Activated CD4-positive, alpha-beta memory T cell treated with anti-CD3 and anti-CD28 coated beads, Interleukin-2, amount 10 ng/mL, durations not matched to agents 7 days and 5 days (primary cell): ENCODE measurements at regions not wholly inside any gene's neighbourhood (a gene's known extent, or its start where the extent isn't known, plus 50 kb on each side); places are given as distances from the start of the nearest gene placed in this dataset.
A peak's percentile ranks its signal among the peaks of the same experiment; 100 is the strongest.
"Not testable (repeated sequence)": the region's sequence is repeated elsewhere in the genome, so short reads cannot be mapped to it uniquely, and the experiment has no call there.

Experiments
- CTCF ChIA-PET: fragments of 350-600 bp; sonication (Branson Sonifier 250); formaldehyde crosslinking; loops from one replicate; lab custom pipeline; 2021; ENCODE audit warnings: antibody characterized with exemption, inconsistent platforms; lab: Charles Lee
- POLR2A ChIA-PET: fragments of 350-600 bp; sonication (Branson Sonifier 250); formaldehyde crosslinking; loops from one replicate; lab custom pipeline; 2021; ENCODE audit warnings: antibody characterized with exemption; lab: Charles Lee
- DNase-seq: peaks from one replicate; pipeline ENCODE4 v3.0.0-alpha.2; 2020
- H3K27ac Mint-ChIP-seq: one replicate; pipeline ENCODE4 v1.8.0; 2021; ENCODE audit warnings: mild to moderate bottlenecking, mixed read lengths
- H3K27me3 Mint-ChIP-seq: one replicate; pipeline ENCODE4 v1.8.0; 2021; ENCODE audit warnings: mixed read lengths
- H3K36me3 Mint-ChIP-seq: one replicate; pipeline ENCODE4 v1.8.0; 2021; ENCODE audit warnings: low read depth, mixed read lengths
- H3K4me1 Mint-ChIP-seq: one replicate; pipeline ENCODE4 v1.8.0; 2021; ENCODE audit warnings: mixed read lengths
- H3K4me3 Mint-ChIP-seq: one replicate; pipeline ENCODE4 v1.8.0; 2021; ENCODE audit warnings: mild to moderate bottlenecking, mixed read lengths
- H3K9me3 Mint-ChIP-seq: one replicate; pipeline ENCODE4 v1.8.0; 2021; ENCODE audit warnings: mixed read lengths

- H3K4me3 Mint-ChIP-seq, H3K27me3 Mint-ChIP-seq, H3K36me3 Mint-ChIP-seq, H3K27ac Mint-ChIP-seq, H3K9me3 Mint-ChIP-seq, POLR2A ChIA-PET: not testable (repeated sequence)
- H3K4me1 Mint-ChIP-seq = peaks cover 14% of the 10 kb centered on the region
- DNase-seq = peak; percentile 38
- CTCF ChIA-PET = interaction anchor here (3.3 kb wide), 1 partner anchor 319 kb away, joined by 17 read pairs; no protein-coding TSS in a partner anchor
These were observed 85.4 kb upstream of the DRD5 start for GRCh38 chr4:9695994-9696393.

GRCh38 chr4:9696561-9696960 lies 84.9 kb upstream of the DRD5 start:
- peaks cover 12% of the 10 kb centered on the region for H3K4me1 Mint-ChIP-seq
- H3K27ac Mint-ChIP-seq, H3K4me3 Mint-ChIP-seq, POLR2A ChIA-PET, H3K27me3 Mint-ChIP-seq, H3K36me3 Mint-ChIP-seq, DNase-seq, H3K9me3 Mint-ChIP-seq: not testable (repeated sequence)
- CTCF ChIA-PET = interaction anchor here (3.3 kb wide), 1 partner anchor 319 kb away, joined by 17 read pairs; no protein-coding TSS in a partner anchor

- H3K36me3 Mint-ChIP-seq, H3K27me3 Mint-ChIP-seq, H3K4me3 Mint-ChIP-seq, DNase-seq, H3K27ac Mint-ChIP-seq, H3K9me3 Mint-ChIP-seq, POLR2A ChIA-PET: not testable (repeated sequence)
- peaks cover 23% of the 10 kb centered on the region for H3K4me1 Mint-ChIP-seq
- CTCF ChIA-PET = interaction anchor here (0.7 to 6.1 kb wide), 3 partner anchors 10 to 313 kb away, joined by 4 to 91 read pairs (median 48); no protein-coding TSS in a partner anchor
These were observed 79.4 kb upstream of the DRD5 start for GRCh38 chr4:9702019-9702418.

- DNase-seq, H3K4me3 Mint-ChIP-seq, H3K27ac Mint-ChIP-seq, H3K27me3 Mint-ChIP-seq, H3K9me3 Mint-ChIP-seq, H3K36me3 Mint-ChIP-seq: not testable (repeated sequence)
- POLR2A ChIA-PET = interaction anchor here (1.3 kb wide), 1 partner anchor 312 kb away, joined by 6 read pairs; no protein-coding TSS in a partner anchor
- CTCF ChIA-PET = interaction anchor here (0.7 to 6.1 kb wide), 13 partner anchors 9 to 393 kb away, joined by 3 to 91 read pairs (median 5); no protein-coding TSS in a partner anchor
- peaks cover 23% of the 10 kb centered on the region for H3K4me1 Mint-ChIP-seq
These were observed 78.7 kb upstream of the DRD5 start for GRCh38 chr4:9702696-9703095.

- no peak overlapping the region for H3K27ac Mint-ChIP-seq
- DNase-seq = peak; percentile 80
- CTCF ChIA-PET = interaction anchor here (0.6 to 6.1 kb wide), 17 partner anchors 9 to 392 kb away, joined by 3 to 91 read pairs (median 4); no protein-coding TSS in a partner anchor
- no peaks in the 10 kb centered on the region for H3K9me3 Mint-ChIP-seq
- no peak overlapping the region for H3K4me3 Mint-ChIP-seq
- H3K27me3 Mint-ChIP-seq = no peaks in the 10 kb centered on the region
- no peaks in the 10 kb centered on the region for H3K36me3 Mint-ChIP-seq
- peaks cover 23% of the 10 kb centered on the region for H3K4me1 Mint-ChIP-seq
- POLR2A ChIA-PET = interaction anchor here (1.2 to 1.3 kb wide), 2 partner anchors 12 to 311 kb away, joined by 3 to 6 read pairs; no protein-coding TSS in a partner anchor
These were observed 78.0 kb upstream of the DRD5 start for GRCh38 chr4:9703391-9703790.

GRCh38 chr4:9704126-9704525 lies 77.3 kb upstream of the DRD5 start:
- H3K27me3 Mint-ChIP-seq, H3K27ac Mint-ChIP-seq, H3K4me3 Mint-ChIP-seq, DNase-seq, H3K36me3 Mint-ChIP-seq, H3K9me3 Mint-ChIP-seq: not testable (repeated sequence)
- ChIA-PET CTCF (interaction anchor here (0.6 to 6.1 kb wide), 13 partner anchors 13 to 322 kb away, joined by 3 to 91 read pairs (median 4); no protein-coding TSS in a partner anchor), POLR2A (interaction anchor here (1.2 to 1.3 kb wide), 2 partner anchors 13 to 311 kb away, joined by 3 to 6 read pairs; no protein-coding TSS in a partner anchor)
- H3K4me1 Mint-ChIP-seq = peaks cover 23% of the 10 kb centered on the region

- POLR2A ChIA-PET = interaction anchor here (1.2 kb wide), 1 partner anchor 13 kb away, joined by 3 read pairs; no protein-coding TSS in a partner anchor
- Mint-ChIP-seq H3K36me3 (no peaks in the 10 kb centered on the region), H3K27ac (no peak overlapping the region), H3K4me1 (peaks cover 23% of the 10 kb centered on the region), H3K27me3 (no peaks in the 10 kb centered on the region), H3K9me3 (no peaks in the 10 kb centered on the region), H3K4me3 (no peak overlapping the region)
- CTCF ChIA-PET = interaction anchor here (1.2 to 6.1 kb wide), 6 partner anchors 13 to 321 kb away, joined by 3 to 91 read pairs (median 8); no protein-coding TSS in a partner anchor
- no peak for DNase-seq
These were observed 76.7 kb upstream of the DRD5 start for GRCh38 chr4:9704551-9705332.

- POLR2A ChIA-PET, CTCF ChIA-PET, DNase-seq, H3K36me3 Mint-ChIP-seq, H3K4me3 Mint-ChIP-seq, H3K9me3 Mint-ChIP-seq, H3K27me3 Mint-ChIP-seq, H3K27ac Mint-ChIP-seq: not testable (repeated sequence)
- H3K4me1 Mint-ChIP-seq = peaks cover 20% of the 10 kb centered on the region
These were observed 74.2 kb upstream of the DRD5 start for GRCh38 chr4:9707281-9707680.

- POLR2A ChIA-PET, CTCF ChIA-PET, DNase-seq, H3K36me3 Mint-ChIP-seq, H3K27me3 Mint-ChIP-seq, H3K4me3 Mint-ChIP-seq, H3K27ac Mint-ChIP-seq, H3K9me3 Mint-ChIP-seq: not testable (repeated sequence)
- H3K4me1 Mint-ChIP-seq = peaks cover 16% of the 10 kb centered on the region
These were observed 73.5 kb upstream of the DRD5 start for GRCh38 chr4:9707936-9708335.

GRCh38 chr4:9709724-9710123 lies 71.7 kb upstream of the DRD5 start:
- H3K27me3 Mint-ChIP-seq = no peaks in the 10 kb centered on the region
- H3K36me3 Mint-ChIP-seq = no peaks in the 10 kb centered on the region
- H3K4me1 Mint-ChIP-seq = peaks cover 2% of the 10 kb centered on the region
- CTCF ChIA-PET = no interaction called here
- no peak overlapping the region for H3K4me3 Mint-ChIP-seq
- DNase-seq = no peak
- H3K9me3 Mint-ChIP-seq = no peaks in the 10 kb centered on the region
- no peak overlapping the region for H3K27ac Mint-ChIP-seq
- POLR2A ChIA-PET = no interaction called here

- H3K4me1 Mint-ChIP-seq, CTCF ChIA-PET, POLR2A ChIA-PET, H3K9me3 Mint-ChIP-seq, H3K4me3 Mint-ChIP-seq, H3K36me3 Mint-ChIP-seq, H3K27ac Mint-ChIP-seq, DNase-seq: not testable (repeated sequence)
- H3K27me3 Mint-ChIP-seq = peaks cover 12% of the 10 kb centered on the region
These were observed 66.2 kb upstream of the DRD5 start for GRCh38 chr4:9715271-9715670.

- POLR2A ChIA-PET = no interaction called here
These were observed 65.3 kb upstream of the DRD5 start for GRCh38 chr4:9716093-9716492.

GRCh38 chr4:9718246-9718939 lies 63.0 kb upstream of the DRD5 start:
- H3K27ac Mint-ChIP-seq, CTCF ChIA-PET, POLR2A ChIA-PET, DNase-seq, H3K4me3 Mint-ChIP-seq, H3K36me3 Mint-ChIP-seq, H3K4me1 Mint-ChIP-seq, H3K9me3 Mint-ChIP-seq: not testable (repeated sequence)
- H3K27me3 Mint-ChIP-seq = peaks cover 15% of the 10 kb centered on the region

More at GRCh38 chr4:9716093-9716492, 65.3 kb upstream of the DRD5 start:
- DNase-seq = no peak
- Mint-ChIP-seq H3K4me3 (no peak overlapping the region), H3K9me3 (no peaks in the 10 kb centered on the region), H3K4me1 (no peaks in the 10 kb centered on the region), H3K27me3 (peaks cover 15% of the 10 kb centered on the region), H3K36me3 (no peaks in the 10 kb centered on the region), H3K27ac (no peak overlapping the region)
- CTCF ChIA-PET = no interaction called here
